ENCODE measurements at regions not wholly inside any gene's neighbourhood (a gene's known extent, or its start where the extent isn't known, plus 50 kb on each side); places are given as distances from the start of the nearest gene placed in this dataset.

GRCh38 chr1:58076258-58076657 is 470.3 kb downstream of the OMA1 start:
- Histone ChIP-seq H3K4me1 (peaks cover 0 to 9% (median 3%) of the 10 kb centered on the region in 3 donors), H3K9me3 (no peaks in the 10 kb centered on the region), H3K27me3 (no peaks in the 10 kb centered on the region), H3K36me3 (no peaks in the 10 kb centered on the region), H3K27ac (no peak overlapping the region), H3K4me3 (no peak overlapping the region)
- intact Hi-C loops (cut with DNase I), result no loop called here
- DNase-seq, result no peak
- 17 to 35% methylated on average over 2 of the region's 2 CpGs for WGBS, 2 donors
- no peak for TF ChIP-seq CTCF (IDR thresholded peaks at IDR 0.05)
- TF ChIP-seq POLR2A (IDR thresholded peaks at IDR 0.05), result no peak

- no peak for DNase-seq
- Histone ChIP-seq H3K36me3 (no peaks in the 10 kb centered on the region), H3K9me3 (no peaks in the 10 kb centered on the region), H3K27me3 (no peaks in the 10 kb centered on the region), H3K4me1 (peaks cover 0 to 9% (median 3%) of the 10 kb centered on the region in 3 donors), H3K4me3 (no peak overlapping the region), H3K27ac (no peak overlapping the region)
- intact Hi-C loops (cut with DNase I), result no loop called here
- TF ChIP-seq POLR2A (IDR thresholded peaks at IDR 0.05) (no peak), CTCF (IDR thresholded peaks at IDR 0.05) (no peak)
- 17 to 20% methylated on average over 1 of the region's 1 CpG for WGBS, 2 donors
Observed at GRCh38 chr1:58075188-58075578, 471.3 kb downstream of the OMA1 start.

GRCh38 chr1:58072450-58072849 is 474.1 kb downstream of the OMA1 start:
- Histone ChIP-seq H3K4me3 (no peak overlapping the region), H3K4me1 (peaks cover 0 to 9% (median 3%) of the 10 kb centered on the region in 3 donors), H3K27ac (no peak overlapping the region), H3K9me3 (no peaks in the 10 kb centered on the region), H3K27me3 (no peaks in the 10 kb centered on the region), H3K36me3 (no peaks in the 10 kb centered on the region)
- no peak for DNase-seq
- intact Hi-C loops (cut with DNase I), result no loop called here
- 89 to 91% methylated on average over 4 of the region's 4 CpGs for WGBS, 2 donors
- no peak for TF ChIP-seq CTCF (IDR thresholded peaks at IDR 0.05)
- TF ChIP-seq POLR2A (IDR thresholded peaks at IDR 0.05), result no peak

GRCh38 chr1:58067082-58067481 is 479.4 kb downstream of the OMA1 start:
- no peak for TF ChIP-seq POLR2A (IDR thresholded peaks at IDR 0.05)
- no peak for TF ChIP-seq CTCF (IDR thresholded peaks at IDR 0.05)
- no peak for DNase-seq
- no peak overlapping the region for H3K4me3 ChIP-seq
- H3K4me1 ChIP-seq, result no peaks in the 10 kb centered on the region
- intact Hi-C loops (cut with DNase I), result no loop called here
- H3K9me3 ChIP-seq, result no peaks in the 10 kb centered on the region
- WGBS, 2 donors, result 63 to 75% methylated on average over 4 of the region's 4 CpGs
- H3K36me3 ChIP-seq, result no peaks in the 10 kb centered on the region
- no peak overlapping the region for H3K27ac ChIP-seq
- no peaks in the 10 kb centered on the region for H3K27me3 ChIP-seq

GRCh38 chr1:58065520-58065919 is 481.0 kb downstream of the OMA1 start:
- no peaks in the 10 kb centered on the region for H3K27me3 ChIP-seq
- no peaks in the 10 kb centered on the region for H3K9me3 ChIP-seq
- H3K4me3 ChIP-seq, result no peak overlapping the region
- H3K27ac ChIP-seq, result no peak overlapping the region
- no peaks in the 10 kb centered on the region for H3K36me3 ChIP-seq
- intact Hi-C loops (cut with DNase I), result no loop called here
- TF ChIP-seq CTCF (IDR thresholded peaks at IDR 0.05) (no peak), POLR2A (IDR thresholded peaks at IDR 0.05) (no peak)
- WGBS, 2 donors, result 80% methylated on average over 6 of the region's 6 CpGs
- no peaks in the 10 kb centered on the region for H3K4me1 ChIP-seq
- no peak for DNase-seq
